HEK293T (cell line): ENCODE measurements at regions not wholly inside any gene's neighbourhood (a gene's known extent, or its start where the extent isn't known, plus 50 kb on each side); places are given as distances from the start of the nearest gene placed in this dataset.

ENCODE experiments used
- BHLHE40 ChIP-seq: fragments of 450-650 bp; IDR thresholded peaks from 2 replicates; pipeline ENCODE4 v1.6.1; 2016; ENCODE audit warnings: mild to moderate bottlenecking, moderate library complexity, borderline replicate concordance
- CTBP1 ChIP-seq: fragments of 450-650 bp; IDR thresholded peaks from 2 replicates; pipeline ENCODE4 v1.6.1; 2016; ENCODE audit warnings: borderline replicate concordance
- ELF4 ChIP-seq: fragments of 450-650 bp; IDR thresholded peaks from 2 replicates; pipeline ENCODE4 v1.6.1; 2017; ENCODE audit warnings: antibody characterized with exemption
- FOXA1 ChIP-seq: fragments of 450-650 bp; IDR thresholded peaks from 2 replicates; pipeline ENCODE4 v1.6.1; 2016; ENCODE audit warnings: mild to moderate bottlenecking
- FOXM1 ChIP-seq: fragments of 450-650 bp; IDR thresholded peaks from 2 replicates; pipeline ENCODE4 v1.6.1; 2017; ENCODE audit warnings: mild to moderate bottlenecking, borderline replicate concordance
- HDGF ChIP-seq: fragments of 450-650 bp; IDR thresholded peaks from 2 replicates; pipeline ENCODE4 v1.6.1; 2017; ENCODE audit warnings: antibody characterized with exemption, borderline replicate concordance
- L3MBTL2 ChIP-seq: fragments of 450-650 bp; conservative IDR thresholded peaks from 2 replicates; pipeline ENCODE4 v1.6.1; 2016; ENCODE audit warnings: mild to moderate bottlenecking
- NFRKB ChIP-seq: fragments of 450-650 bp; IDR thresholded peaks from 2 replicates; pipeline ENCODE4 v1.6.1; 2016; ENCODE audit warnings: mild to moderate bottlenecking, moderate library complexity
- SP1 ChIP-seq: fragments of 450-650 bp; IDR thresholded peaks from 2 replicates; pipeline ENCODE4 v1.6.1; 2017
- SUZ12 ChIP-seq: fragments of 450-650 bp; IDR thresholded peaks from 2 replicates; pipeline ENCODE4 v1.6.1; 2016; ENCODE audit warnings: mild to moderate bottlenecking
- TARDBP ChIP-seq: fragments of 450-650 bp; IDR thresholded peaks from 2 replicates; pipeline ENCODE4 v1.6.1; 2016
- TF ChIP-seq, protein P1 (sequence below): fragments of 450-650 bp; IDR thresholded peaks from 2 replicates; pipeline ENCODE4 v1.6.1; 2016

DNA sequence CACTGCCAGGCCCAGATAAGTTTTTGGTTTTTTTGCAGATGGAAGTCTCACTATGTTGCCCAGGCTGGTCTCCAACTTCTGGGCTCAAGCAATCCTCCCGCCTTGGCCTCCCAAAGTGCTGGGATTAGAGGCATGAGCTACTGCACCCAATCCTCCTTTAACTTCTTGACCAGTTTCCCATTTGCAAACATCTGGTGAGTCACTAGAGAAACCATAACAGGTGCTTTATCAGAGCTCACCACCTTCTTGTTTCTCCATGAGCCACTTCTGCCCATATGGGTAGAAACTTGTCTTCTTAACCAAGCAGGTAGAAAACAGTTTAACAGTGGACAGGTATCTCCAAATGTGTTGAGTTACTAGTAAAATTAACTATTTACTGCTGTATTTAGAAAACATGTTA, 128.4 kb upstream of the AP1S2 start:
- TF ChIP-seq SP1 (no peak), HDGF (no peak), FOXA1 (no peak), SUZ12 (no peak), CTBP1 (no peak), TARDBP (no peak), FOXM1 (no peak), BHLHE40 (no peak), L3MBTL2 (no peak), ELF4 (no peak), NFRKB (no peak)
- TF ChIP-seq, protein P1, sequence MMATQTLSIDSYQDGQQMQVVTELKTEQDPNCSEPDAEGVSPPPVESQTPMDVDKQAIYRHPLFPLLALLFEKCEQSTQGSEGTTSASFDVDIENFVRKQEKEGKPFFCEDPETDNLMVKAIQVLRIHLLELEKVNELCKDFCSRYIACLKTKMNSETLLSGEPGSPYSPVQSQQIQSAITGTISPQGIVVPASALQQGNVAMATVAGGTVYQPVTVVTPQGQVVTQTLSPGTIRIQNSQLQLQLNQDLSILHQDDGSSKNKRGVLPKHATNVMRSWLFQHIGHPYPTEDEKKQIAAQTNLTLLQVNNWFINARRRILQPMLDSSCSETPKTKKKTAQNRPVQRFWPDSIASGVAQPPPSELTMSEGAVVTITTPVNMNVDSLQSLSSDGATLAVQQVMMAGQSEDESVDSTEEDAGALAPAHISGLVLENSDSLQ = no peak
